Keratinocyte (primary cell): ENCODE measurements at regions not wholly inside any gene's neighbourhood (a gene's known extent, or its start where the extent isn't known, plus 50 kb on each side); places are given as distances from the start of the nearest gene placed in this dataset.

Experiments used
- CTCF ChIP-seq, 3 experiments: IDR thresholded peaks in 1 of 3; conservative IDR thresholded peaks in 1 of 3; optimal IDR thresholded peaks in 1 of 3; 2 replicates in 2 of 3; 3 replicates in 1 of 3; pipeline versions ENCODE3 to v1.5.1; 2011; ENCODE audit warnings: low read length in 3 of 3, mild to moderate bottlenecking in 3 of 3, moderate library complexity in 2 of 3, control low read depth in 1 of 3, inconsistent platforms in 1 of 3; ENCODE audit not compliant: insufficient read depth in 2 of 3; ENCODE audit errors: extremely low read depth in 1 of 3
- EZH2 ChIP-seq: IDR thresholded peaks from one replicate; pipeline ENCODE4 v1.6.1; 2012; ENCODE audit warnings: inconsistent platforms, mild to moderate bottlenecking, low read length, moderate library complexity

GRCh38 chr2:144675731-144676130 lies 155.8 kb upstream of the ZEB2 start:
- TF ChIP-seq CTCF (optimal IDR thresholded peaks at IDR 0.05 in 1 of 3, IDR thresholded peaks at IDR 0.05 in 1 of 3, conservative IDR thresholded peaks at IDR 0.05 in 1 of 3; ENCODE audit: extremely low read depth in 1 of 3, insufficient read depth in 2 of 3, low read length in 3 of 3) (no peak), EZH2 (no peak)
